DND-41 (cell line): ENCODE measurements at regions not wholly inside any gene's neighbourhood (a gene's known extent, or its start where the extent isn't known, plus 50 kb on each side); places are given as distances from the start of the nearest gene placed in this dataset.
"Not testable (repeated sequence)": the region's sequence is repeated elsewhere in the genome, so short reads cannot be mapped to it uniquely, and the experiment has no call there.

Experiments used
- ATAC-seq: fragments of 200-7000 bp; cut with Tn5 transposase; 3 replicates; pipeline ENCODE4 v1.9.1; 2021; ENCODE audit warnings: low read depth; ENCODE audit not compliant: insufficient read depth
- DNase-seq: peaks from one replicate; pipeline ENCODE4 v3.0.0-alpha.2; 2020
- H2AFZ ChIP-seq: 2 replicates; pipeline ENCODE4 v1.6.0; 2012; ENCODE audit warnings: low read depth, low read length
- H3K27ac ChIP-seq: 2 replicates; pipeline ENCODE4 v1.5.1; 2012; ENCODE audit warnings: low read length, inconsistent platforms
- H3K27me3 ChIP-seq: fragments of 200-600 bp; sonication (generic); 2 replicates; pipeline ENCODE4 v1.6.0; 2012; ENCODE audit warnings: low read length, mild to moderate bottlenecking, inconsistent platforms; ENCODE audit not compliant: insufficient read depth, poor library complexity
- H3K36me3 ChIP-seq: 2 replicates; pipeline ENCODE4 v1.5.1; 2012; ENCODE audit warnings: low read length, inconsistent platforms; ENCODE audit not compliant: insufficient read depth
- H3K4me1 ChIP-seq: 2 replicates; pipeline ENCODE4 v1.5.1; 2012; ENCODE audit warnings: mild to moderate bottlenecking, low read length; ENCODE audit not compliant: insufficient read depth
- H3K4me2 ChIP-seq: 2 replicates; pipeline ENCODE4 v1.6.0; 2012; ENCODE audit warnings: mild to moderate bottlenecking, moderate library complexity, low read length, inconsistent platforms; ENCODE audit not compliant: insufficient read depth
- H3K4me3 ChIP-seq, 2 experiments: fragments of 200-600 bp in 1 of 2; shearing (Covaris generic) in 1 of 2; 2 replicates each; pipeline ENCODE4 v1.5.1; 2012 to 2016; ENCODE audit warnings: inconsistent platforms in 2 of 2, low read length in 2 of 2, mild to moderate bottlenecking in 2 of 2, low read depth in 1 of 2, moderate library complexity in 1 of 2
- H3K79me2 ChIP-seq: 2 replicates; pipeline ENCODE4 v1.6.0; 2012; ENCODE audit warnings: low read length, inconsistent platforms; ENCODE audit not compliant: insufficient read depth
- H3K9ac ChIP-seq: 2 replicates; pipeline ENCODE4 v1.6.0; 2012; ENCODE audit warnings: low read depth, mild to moderate bottlenecking, inconsistent platforms, low read length, moderate library complexity
- H3K9me3 ChIP-seq: 2 replicates; pipeline ENCODE4 v1.5.1; 2012; ENCODE audit warnings: low read length, moderate library complexity, mild to moderate bottlenecking, inconsistent platforms; ENCODE audit not compliant: insufficient read depth, severe bottlenecking
- H4K20me1 ChIP-seq: 2 replicates; pipeline ENCODE4 v1.6.0; 2012; ENCODE audit warnings: low read length; ENCODE audit not compliant: insufficient read depth
- CTCF ChIP-seq: IDR thresholded peaks from 2 replicates; pipeline ENCODE4 v1.5.1; 2012; ENCODE audit warnings: borderline replicate concordance, low read length, moderate library complexity, mild to moderate bottlenecking; ENCODE audit not compliant: poor library complexity, severe bottlenecking; ENCODE audit errors: extremely low read depth
- EZH2 ChIP-seq: IDR thresholded peaks from 3 replicates; pipeline ENCODE4 v1.6.1; 2012; ENCODE audit warnings: borderline replicate concordance, low read depth, mild to moderate bottlenecking, moderate library complexity, low read length, inconsistent platforms; ENCODE audit not compliant: severe bottlenecking

GRCh38 chr14:105999361-106000028 is 473.1 kb downstream of the TMEM121 start:
- Histone ChIP-seq H3K27me3 (no peaks in the 10 kb centered on the region), H3K9ac (no peak overlapping the region), H4K20me1 (no peaks in the 10 kb centered on the region), H3K79me2 (peaks cover 11% of the 10 kb centered on the region), H3K4me2 (no peak overlapping the region; the same call in 1 of the 2 replicates), H3K9me3 (peaks cover 2% of the 10 kb centered on the region), H3K4me3 (no peak overlapping the region), H3K36me3 (no peaks in the 10 kb centered on the region), H3K27ac (peak overlapping the region; percentile 59), H3K4me1 (peaks cover 76% of the 10 kb centered on the region), H2AFZ (no peak overlapping the region)
- ATAC-seq (peak; percentile 53), DNase-seq (peak; percentile 82)
- TF ChIP-seq CTCF = peak; percentile 68
- no peak for TF ChIP-seq EZH2

GRCh38 chr14:106000029-106000511 is 473.7 kb downstream of the TMEM121 start:
- H3K9ac ChIP-seq, ATAC-seq, H3K9me3 ChIP-seq, DNase-seq, H3K27me3 ChIP-seq, H3K36me3 ChIP-seq, H4K20me1 ChIP-seq, H2AFZ ChIP-seq, H3K4me2 ChIP-seq, H3K4me3 ChIP-seq: not testable (repeated sequence)
- peaks cover 12% of the 10 kb centered on the region for H3K79me2 ChIP-seq
- peaks cover 74% of the 10 kb centered on the region for H3K4me1 ChIP-seq
- H3K27ac ChIP-seq = peak overlapping the region; percentile 28; the same call in 1 of the 2 replicates
- peak; percentile 44 for TF ChIP-seq CTCF

GRCh38 chr14:106001277-106001676 is 474.9 kb downstream of the TMEM121 start:
- TF ChIP-seq CTCF = peak; percentile 55
- peak; percentile 51 for ATAC-seq
- H3K9ac ChIP-seq = peak overlapping the region; percentile 22

More at GRCh38 chr14:106001277-106001676, 474.9 kb downstream of the TMEM121 start:
- H3K27me3 ChIP-seq, H3K4me3 ChIP-seq, H3K9me3 ChIP-seq, H2AFZ ChIP-seq, H4K20me1 ChIP-seq, H3K36me3 ChIP-seq, H3K4me2 ChIP-seq: not testable (repeated sequence)
- H3K79me2 ChIP-seq = peaks cover 24% of the 10 kb centered on the region
- H3K4me1 ChIP-seq = peaks cover 75% of the 10 kb centered on the region
- peak; percentile 66 for DNase-seq
- H3K27ac ChIP-seq = peak overlapping the region; percentile 79
